ENCODE measurements at regions not wholly inside any gene's neighbourhood (a gene's known extent, or its start where the extent isn't known, plus 50 kb on each side); places are given as distances from the start of the nearest gene placed in this dataset.

DNA sequence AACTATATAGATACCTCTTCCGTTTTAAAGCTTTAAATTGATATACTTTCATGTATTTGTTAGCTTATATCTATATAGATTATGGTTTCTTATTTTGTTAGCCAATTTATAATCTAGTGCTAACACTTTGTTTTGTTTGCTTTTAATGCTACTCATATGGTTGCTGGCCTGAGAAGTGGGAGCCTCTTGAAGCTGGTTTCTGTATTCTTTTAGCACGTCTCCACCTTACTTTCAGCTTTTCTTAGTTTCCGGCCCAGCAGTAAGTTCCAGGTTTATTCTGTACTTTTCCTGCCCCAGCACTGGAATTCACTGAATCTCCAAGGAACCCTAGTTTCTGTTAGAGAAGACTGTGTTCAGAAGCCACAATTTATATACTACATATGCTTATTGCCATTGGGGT is 458.9 kb downstream of the PRR16 start:
- TF ChIP-seq POLR2A (IDR thresholded peaks at IDR 0.05): no peak
- TF ChIP-seq, protein P1, sequence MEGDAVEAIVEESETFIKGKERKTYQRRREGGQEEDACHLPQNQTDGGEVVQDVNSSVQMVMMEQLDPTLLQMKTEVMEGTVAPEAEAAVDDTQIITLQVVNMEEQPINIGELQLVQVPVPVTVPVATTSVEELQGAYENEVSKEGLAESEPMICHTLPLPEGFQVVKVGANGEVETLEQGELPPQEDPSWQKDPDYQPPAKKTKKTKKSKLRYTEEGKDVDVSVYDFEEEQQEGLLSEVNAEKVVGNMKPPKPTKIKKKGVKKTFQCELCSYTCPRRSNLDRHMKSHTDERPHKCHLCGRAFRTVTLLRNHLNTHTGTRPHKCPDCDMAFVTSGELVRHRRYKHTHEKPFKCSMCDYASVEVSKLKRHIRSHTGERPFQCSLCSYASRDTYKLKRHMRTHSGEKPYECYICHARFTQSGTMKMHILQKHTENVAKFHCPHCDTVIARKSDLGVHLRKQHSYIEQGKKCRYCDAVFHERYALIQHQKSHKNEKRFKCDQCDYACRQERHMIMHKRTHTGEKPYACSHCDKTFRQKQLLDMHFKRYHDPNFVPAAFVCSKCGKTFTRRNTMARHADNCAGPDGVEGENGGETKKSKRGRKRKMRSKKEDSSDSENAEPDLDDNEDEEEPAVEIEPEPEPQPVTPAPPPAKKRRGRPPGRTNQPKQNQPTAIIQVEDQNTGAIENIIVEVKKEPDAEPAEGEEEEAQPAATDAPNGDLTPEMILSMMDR (IDR thresholded peaks at IDR 0.05): no peak

All from thyroid gland (tissue), 4 donors.